ENCODE measurements at regions not wholly inside any gene's neighbourhood (a gene's known extent, or its start where the extent isn't known, plus 50 kb on each side); places are given as distances from the start of the nearest gene placed in this dataset.

DNA sequence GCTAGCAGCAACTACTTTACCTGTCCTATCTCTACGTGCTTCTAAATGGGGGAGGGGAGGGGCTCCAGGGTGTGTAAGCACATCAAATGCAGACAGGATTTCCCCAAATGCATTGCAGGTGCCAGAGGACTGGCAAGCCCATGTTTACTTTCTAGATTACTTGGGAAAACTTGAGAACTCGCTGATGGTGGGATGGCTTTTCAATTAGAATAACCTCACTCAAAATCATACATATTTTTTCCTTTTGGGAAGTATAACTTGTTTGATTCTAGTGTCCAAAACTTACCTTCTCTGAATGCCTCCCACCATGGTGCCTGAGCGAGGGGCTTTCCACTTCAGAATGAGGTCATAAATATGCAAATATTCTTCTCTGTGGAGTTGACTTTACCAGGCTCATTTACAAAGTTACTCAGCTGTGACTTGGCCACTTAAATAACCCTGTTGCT is 191.3 kb upstream of the RHOBTB1 start:
- TF ChIP-seq, protein P1, sequence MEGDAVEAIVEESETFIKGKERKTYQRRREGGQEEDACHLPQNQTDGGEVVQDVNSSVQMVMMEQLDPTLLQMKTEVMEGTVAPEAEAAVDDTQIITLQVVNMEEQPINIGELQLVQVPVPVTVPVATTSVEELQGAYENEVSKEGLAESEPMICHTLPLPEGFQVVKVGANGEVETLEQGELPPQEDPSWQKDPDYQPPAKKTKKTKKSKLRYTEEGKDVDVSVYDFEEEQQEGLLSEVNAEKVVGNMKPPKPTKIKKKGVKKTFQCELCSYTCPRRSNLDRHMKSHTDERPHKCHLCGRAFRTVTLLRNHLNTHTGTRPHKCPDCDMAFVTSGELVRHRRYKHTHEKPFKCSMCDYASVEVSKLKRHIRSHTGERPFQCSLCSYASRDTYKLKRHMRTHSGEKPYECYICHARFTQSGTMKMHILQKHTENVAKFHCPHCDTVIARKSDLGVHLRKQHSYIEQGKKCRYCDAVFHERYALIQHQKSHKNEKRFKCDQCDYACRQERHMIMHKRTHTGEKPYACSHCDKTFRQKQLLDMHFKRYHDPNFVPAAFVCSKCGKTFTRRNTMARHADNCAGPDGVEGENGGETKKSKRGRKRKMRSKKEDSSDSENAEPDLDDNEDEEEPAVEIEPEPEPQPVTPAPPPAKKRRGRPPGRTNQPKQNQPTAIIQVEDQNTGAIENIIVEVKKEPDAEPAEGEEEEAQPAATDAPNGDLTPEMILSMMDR (optimal IDR thresholded peaks at IDR 0.05 in 1 of 3, IDR thresholded peaks at IDR 0.05 in 1 of 3, conservative IDR thresholded peaks at IDR 0.05 in 1 of 3; ENCODE audit: extremely low read depth in 1 of 3, insufficient read depth in 2 of 3, low read length in 3 of 3) = no peak
- TF ChIP-seq EZH2 (IDR thresholded peaks at IDR 0.05; ENCODE audit: low read length) = no peak

Measured in keratinocyte (primary cell).